Erythroblast (primary cell): ENCODE measurements at regions not wholly inside any gene's neighbourhood (a gene's known extent, or its start where the extent isn't known, plus 50 kb on each side); places are given as distances from the start of the nearest gene placed in this dataset.
"Not testable (repeated sequence)": the region's sequence is repeated elsewhere in the genome, so short reads cannot be mapped to it uniquely, and the experiment has no call there.

ENCODE experiments used
- DNase-seq, 2 experiments: peaks; one replicate each; lab custom pipeline; 2025; lab: John Stamatoyannopoulos, UW
- GATA1 ChIP-seq: IDR thresholded peaks from 2 replicates; pipeline ENCODE4 v1.6.1; 2011; ENCODE audit warnings: low read depth, mild to moderate bottlenecking, control low read depth, low read length, moderate library complexity
- POLR2A ChIP-seq: IDR thresholded peaks from 2 replicates; pipeline ENCODE4 v1.6.1; 2011; ENCODE audit warnings: mild to moderate bottlenecking, low read length

- DNase-seq: no peak
- TF ChIP-seq POLR2A (no peak), GATA1 (no peak)
Observed at GRCh38 chr7:125257617-125258016, 328.0 kb upstream of the POT1 start.

GRCh38 chr7:125256446-125256845 lies 326.8 kb upstream of the POT1 start:
- TF ChIP-seq POLR2A (no peak), GATA1 (no peak)
- no peak for DNase-seq

GRCh38 chr7:125255810-125256209 lies 326.2 kb upstream of the POT1 start:
- DNase-seq: no peak
- TF ChIP-seq GATA1 (no peak), POLR2A (no peak)

GRCh38 chr7:125254566-125254965 lies 324.9 kb upstream of the POT1 start:
- TF ChIP-seq GATA1 (no peak), POLR2A (no peak)
- DNase-seq: no peak

- no peak for DNase-seq
- TF ChIP-seq POLR2A: no peak
- no peak for TF ChIP-seq GATA1
Observed at GRCh38 chr7:125253452-125254190, 324.0 kb upstream of the POT1 start.

GRCh38 chr7:125247514-125248098 lies 318.0 kb upstream of the POT1 start:
- TF ChIP-seq POLR2A (no peak), GATA1 (no peak)

GRCh38 chr7:125246706-125247105 lies 317.1 kb upstream of the POT1 start:
- TF ChIP-seq GATA1 (no peak), POLR2A (no peak)
- DNase-seq: no peak

More at GRCh38 chr7:125247514-125248098, 318.0 kb upstream of the POT1 start:
- no peak for DNase-seq

- no peak for DNase-seq
- TF ChIP-seq GATA1 (no peak), POLR2A (no peak)
Observed at GRCh38 chr7:125241548-125241947, 311.9 kb upstream of the POT1 start.

- DNase-seq: no peak
- TF ChIP-seq POLR2A (no peak), GATA1 (no peak)
Observed at GRCh38 chr7:125222596-125222995, 293.0 kb upstream of the POT1 start.

GRCh38 chr7:125218076-125218475 lies 288.5 kb upstream of the POT1 start:
- no peak for DNase-seq
- TF ChIP-seq GATA1 (no peak), POLR2A (no peak)

- TF ChIP-seq GATA1 (no peak), POLR2A (no peak)
- no peak for DNase-seq
Observed at GRCh38 chr7:125201002-125201401, 271.4 kb upstream of the POT1 start.

- DNase-seq: no peak
- TF ChIP-seq POLR2A: no peak
- TF ChIP-seq GATA1: no peak
Observed at GRCh38 chr7:125197731-125198393, 268.2 kb upstream of the POT1 start.

- TF ChIP-seq POLR2A (no peak), GATA1 (no peak)
- no peak for DNase-seq
Observed at GRCh38 chr7:125195156-125195555, 265.5 kb upstream of the POT1 start.

- TF ChIP-seq GATA1 (no peak), POLR2A (no peak)
- DNase-seq: no peak
Observed at GRCh38 chr7:125193263-125193662, 263.6 kb upstream of the POT1 start.

- TF ChIP-seq POLR2A (no peak), GATA1 (no peak)
- DNase-seq: no peak
Observed at GRCh38 chr7:125184801-125185200, 255.2 kb upstream of the POT1 start.

- DNase-seq: not testable (repeated sequence)
Observed at GRCh38 chr7:125181569-125182267, 252.1 kb upstream of the POT1 start.
